Gastrocnemius medialis (tissue), 4 donors: ENCODE measurements at regions not wholly inside any gene's neighbourhood (a gene's known extent, or its start where the extent isn't known, plus 50 kb on each side); places are given as distances from the start of the nearest gene placed in this dataset.

Experiments
- ATAC-seq, 2 donors: fragments of 150-250 bp; one replicate each; pipeline ENCODE4 v1.9.1; 2016
- DNase-seq, 2 donors: peaks; one replicate each; pipeline ENCODE4 v3.0.0-alpha.2; 2019
- H3K27ac ChIP-seq, 4 donors: fragments of 200-600 bp; sonication (generic); 1 replicate in 1 of 4; 2 replicates in 3 of 4; pipeline ENCODE4 v1.5.1; 2016 to 2018; ENCODE audit warnings: mild to moderate bottlenecking in 2 of 4, moderate library complexity in 1 of 4
- H3K27me3 ChIP-seq, 3 donors: fragments of 200-600 bp; sonication (generic) in 2 of 3; 1 replicate in 1 of 3; 2 replicates in 2 of 3; pipeline versions ENCODE4 v1.5.1 to v1.6.0; 2016 to 2019; ENCODE audit warnings: mild to moderate bottlenecking in 1 of 3, moderate library complexity in 1 of 3
- H3K36me3 ChIP-seq, 2 donors: fragments of 200-600 bp; sonication (generic) in 1 of 2; one replicate each; pipeline ENCODE4 v1.5.1; 2017 to 2018
- H3K4me1 ChIP-seq, 2 donors: fragments of 200-600 bp; sonication (generic) in 1 of 2; one replicate each; pipeline ENCODE4 v1.5.1; 2016 to 2017; ENCODE audit warnings: mild to moderate bottlenecking in 2 of 2
- H3K4me3 ChIP-seq, 4 donors: fragments of 200-600 bp; sonication (generic) in 3 of 4; 1 replicate in 1 of 4; 2 replicates in 3 of 4; pipeline ENCODE4 v1.5.1; 2016 to 2019; ENCODE audit warnings: mild to moderate bottlenecking in 2 of 4
- H3K9me3 ChIP-seq, 3 donors: fragments of 200-600 bp; sonication (generic) in 2 of 3; 1 replicate in 1 of 3; 2 replicates in 2 of 3; pipeline ENCODE4 v1.5.1; 2016 to 2019
- POLR2A ChIP-seq, 2 donors: fragments of 450-650 bp; IDR thresholded peaks; one replicate each; pipeline ENCODE4 v1.6.1; 2017; ENCODE audit warnings: antibody characterized with exemption in 2 of 2, mild to moderate bottlenecking in 2 of 2, moderate library complexity in 2 of 2
- in situ Hi-C, 4 donors: fragments of 200-750 bp; cut with MboI; loops; one replicate each; pipeline versions ENCODE4 v1.15.0 to v1.8.0; 2017; ENCODE audit warnings: low sequenced_read_pairs in 4 of 4
- intact Hi-C: fragments of 100-400 bp; cut with DNase I; formaldehyde crosslinking; loops from one replicate; pipeline ENCODE4 v1.15.1; 2023; ENCODE audit warnings: low total_unique reads
- TF ChIP-seq, protein P1 (sequence below), 5 experiments: fragments of 450-650 bp in 3 of 5; fragments of 200-600 bp in 2 of 5; sonication (generic) in 2 of 5; IDR thresholded peaks in 4 of 5; conservative IDR thresholded peaks in 1 of 5; 1 replicate in 4 of 5; 2 replicates in 1 of 5; pipeline ENCODE4 v1.5.1; 2016 to 2019; ENCODE audit warnings: antibody characterized with exemption in 5 of 5, mild to moderate bottlenecking in 3 of 5, moderate library complexity in 3 of 5

DNA sequence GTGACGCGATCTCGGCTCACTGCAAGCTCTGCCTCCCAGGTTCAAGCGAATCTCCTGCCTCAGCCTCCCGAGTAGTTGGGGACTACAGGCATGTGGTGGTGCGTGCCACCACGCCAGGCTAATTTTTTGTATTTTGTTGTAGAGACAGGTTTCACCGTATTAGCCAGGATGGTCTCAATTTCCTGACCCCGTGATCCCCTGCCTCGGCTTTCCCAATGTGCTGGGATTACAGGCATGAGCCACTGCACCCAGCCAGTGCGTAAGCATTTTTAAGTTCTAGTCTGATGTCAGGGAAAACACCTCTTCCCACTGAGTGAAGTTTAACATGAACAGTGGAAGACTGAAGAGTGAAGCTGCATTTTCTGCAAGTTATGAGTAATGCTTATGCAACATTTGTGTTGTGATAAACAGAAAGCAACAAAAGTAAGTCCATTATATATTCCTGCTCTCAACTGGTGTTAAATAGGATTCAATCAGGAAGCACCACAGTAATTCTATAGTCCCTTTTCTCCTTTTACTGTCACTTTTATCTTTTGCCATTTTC, 1219.8 kb upstream of the RAG2 start:
- no peak overlapping the region for H3K4me3 ChIP-seq
- no peaks in the 10 kb centered on the region for H3K9me3 ChIP-seq
- intact Hi-C loops: no loop called here
- ATAC-seq (no peak), DNase-seq (no peak)
- in situ Hi-C loops: no loop called here
- H3K4me1 ChIP-seq: no peaks in the 10 kb centered on the region
- H3K27me3 ChIP-seq: no peaks in the 10 kb centered on the region
- TF ChIP-seq, protein P1, sequence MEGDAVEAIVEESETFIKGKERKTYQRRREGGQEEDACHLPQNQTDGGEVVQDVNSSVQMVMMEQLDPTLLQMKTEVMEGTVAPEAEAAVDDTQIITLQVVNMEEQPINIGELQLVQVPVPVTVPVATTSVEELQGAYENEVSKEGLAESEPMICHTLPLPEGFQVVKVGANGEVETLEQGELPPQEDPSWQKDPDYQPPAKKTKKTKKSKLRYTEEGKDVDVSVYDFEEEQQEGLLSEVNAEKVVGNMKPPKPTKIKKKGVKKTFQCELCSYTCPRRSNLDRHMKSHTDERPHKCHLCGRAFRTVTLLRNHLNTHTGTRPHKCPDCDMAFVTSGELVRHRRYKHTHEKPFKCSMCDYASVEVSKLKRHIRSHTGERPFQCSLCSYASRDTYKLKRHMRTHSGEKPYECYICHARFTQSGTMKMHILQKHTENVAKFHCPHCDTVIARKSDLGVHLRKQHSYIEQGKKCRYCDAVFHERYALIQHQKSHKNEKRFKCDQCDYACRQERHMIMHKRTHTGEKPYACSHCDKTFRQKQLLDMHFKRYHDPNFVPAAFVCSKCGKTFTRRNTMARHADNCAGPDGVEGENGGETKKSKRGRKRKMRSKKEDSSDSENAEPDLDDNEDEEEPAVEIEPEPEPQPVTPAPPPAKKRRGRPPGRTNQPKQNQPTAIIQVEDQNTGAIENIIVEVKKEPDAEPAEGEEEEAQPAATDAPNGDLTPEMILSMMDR (IDR thresholded peaks at IDR 0.05 in 4 of 5, conservative IDR thresholded peaks at IDR 0.05 in 1 of 5): no peak
- TF ChIP-seq POLR2A (IDR thresholded peaks at IDR 0.05): no peak
- H3K36me3 ChIP-seq: no peaks in the 10 kb centered on the region
- no peak overlapping the region for H3K27ac ChIP-seq

DNA sequence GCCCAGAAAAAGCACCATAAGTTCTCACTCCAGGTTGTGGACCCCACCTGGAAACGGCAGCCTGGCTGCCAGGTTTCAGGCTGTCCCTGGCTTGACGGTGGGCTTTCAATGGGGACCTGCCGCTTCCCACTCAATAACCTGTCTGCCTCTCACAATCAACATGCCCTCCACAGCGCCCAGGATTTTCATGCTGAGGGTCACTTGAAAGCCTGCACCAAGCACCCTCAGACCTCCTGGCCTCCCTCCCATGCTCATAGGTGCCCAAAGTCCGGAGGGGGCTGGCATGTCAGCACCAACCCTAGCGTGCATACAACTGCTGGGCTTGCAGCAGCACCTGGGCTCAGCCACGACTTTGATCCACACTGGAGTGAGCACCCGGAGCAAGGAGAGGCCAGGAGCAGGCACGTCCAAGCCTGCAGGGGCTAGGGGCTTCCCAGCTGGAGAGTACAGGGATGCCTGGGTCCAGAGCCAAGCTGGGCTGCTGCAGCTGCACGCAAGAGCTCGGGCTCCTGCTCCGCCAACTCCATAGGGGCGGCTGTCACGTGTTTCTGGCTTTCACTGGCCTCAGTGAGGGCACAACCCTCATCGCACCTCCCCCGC, 1214.3 kb upstream of the RAG2 start:
- no peak overlapping the region for H3K27ac ChIP-seq
- in situ Hi-C loops (no loop called here), intact Hi-C loops (no loop called here)
- H3K4me3 ChIP-seq: no peak overlapping the region
- no peaks in the 10 kb centered on the region for H3K36me3 ChIP-seq
- DNase-seq (no peak), ATAC-seq (no peak)
- H3K9me3 ChIP-seq: no peaks in the 10 kb centered on the region
- no peaks in the 10 kb centered on the region for H3K27me3 ChIP-seq
- no peak for TF ChIP-seq POLR2A (IDR thresholded peaks at IDR 0.05)
- TF ChIP-seq, protein P1 (IDR thresholded peaks at IDR 0.05 in 4 of 5, conservative IDR thresholded peaks at IDR 0.05 in 1 of 5): no peak
- H3K4me1 ChIP-seq: no peaks in the 10 kb centered on the region

DNA sequence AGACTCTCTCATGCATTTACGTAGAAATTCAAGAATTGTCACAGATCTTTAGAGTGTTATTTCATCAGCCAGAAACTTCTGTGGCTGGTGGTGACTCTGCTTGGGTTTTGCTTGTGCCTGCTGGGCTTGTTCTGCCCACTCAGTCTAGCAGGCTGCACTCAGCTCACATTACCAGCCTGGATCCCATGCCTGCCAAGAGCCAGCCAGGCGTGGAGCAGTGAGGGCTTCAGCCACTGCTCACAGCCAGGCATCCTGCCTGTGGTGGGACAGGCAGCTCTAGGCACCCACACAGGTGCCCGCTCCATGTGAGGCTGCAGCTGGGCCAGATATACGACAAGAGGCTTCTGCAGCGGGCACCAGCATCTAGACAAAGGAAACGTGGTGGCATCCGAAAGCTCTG, 1213.3 kb upstream of the RAG2 start:
- Histone ChIP-seq H3K27ac (no peak overlapping the region), H3K36me3 (no peaks in the 10 kb centered on the region), H3K27me3 (no peaks in the 10 kb centered on the region), H3K4me3 (no peak overlapping the region), H3K9me3 (no peaks in the 10 kb centered on the region), H3K4me1 (no peaks in the 10 kb centered on the region)
- intact Hi-C loops: no loop called here
- DNase-seq (no peak), ATAC-seq (no peak)
- TF ChIP-seq, protein P1 (IDR thresholded peaks at IDR 0.05 in 4 of 5, conservative IDR thresholded peaks at IDR 0.05 in 1 of 5): no peak
- TF ChIP-seq POLR2A (IDR thresholded peaks at IDR 0.05): no peak
- in situ Hi-C loops: no loop called here

DNA sequence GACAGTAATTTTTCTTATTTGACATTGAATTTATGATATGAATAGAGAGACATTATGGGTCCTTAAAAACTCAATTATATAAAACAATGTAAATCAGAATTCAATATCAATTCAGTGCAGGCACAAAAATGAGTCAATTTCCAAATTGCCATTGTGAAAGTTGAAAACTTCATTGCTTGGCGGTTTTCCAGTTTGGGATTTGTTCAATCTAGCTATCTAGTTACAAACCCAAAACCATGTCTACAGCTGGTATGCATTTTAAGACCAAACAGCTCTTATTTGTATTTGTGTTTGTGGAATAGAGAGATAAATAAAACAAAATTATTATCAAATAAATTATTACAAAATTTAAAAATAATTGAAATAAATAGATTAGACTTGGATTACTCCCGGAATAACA, 1206.6 kb upstream of the RAG2 start:
- H3K36me3 ChIP-seq: no peaks in the 10 kb centered on the region
- H3K4me3 ChIP-seq: no peak overlapping the region
- DNase-seq (no peak), ATAC-seq (no peak)
- in situ Hi-C loops (no loop called here), intact Hi-C loops (no loop called here)
- TF ChIP-seq, protein P1 (IDR thresholded peaks at IDR 0.05 in 4 of 5, conservative IDR thresholded peaks at IDR 0.05 in 1 of 5): no peak
- TF ChIP-seq POLR2A (IDR thresholded peaks at IDR 0.05): no peak
- H3K27ac ChIP-seq: no peak overlapping the region
- H3K27me3 ChIP-seq: no peaks in the 10 kb centered on the region
- H3K9me3 ChIP-seq: no peaks in the 10 kb centered on the region
- no peaks in the 10 kb centered on the region for H3K4me1 ChIP-seq
